ENCODE measurements at regions not wholly inside any gene's neighbourhood (a gene's known extent, or its start where the extent isn't known, plus 50 kb on each side); places are given as distances from the start of the nearest gene placed in this dataset.
A peak's percentile ranks its signal among the peaks of the same experiment; 100 is the strongest.

GRCh38 chr11:109968781-109969180 is 124.4 kb upstream of the ZC3H12C start:
- DNase-seq (ENCODE audit: low spot score): no peak

DNA sequence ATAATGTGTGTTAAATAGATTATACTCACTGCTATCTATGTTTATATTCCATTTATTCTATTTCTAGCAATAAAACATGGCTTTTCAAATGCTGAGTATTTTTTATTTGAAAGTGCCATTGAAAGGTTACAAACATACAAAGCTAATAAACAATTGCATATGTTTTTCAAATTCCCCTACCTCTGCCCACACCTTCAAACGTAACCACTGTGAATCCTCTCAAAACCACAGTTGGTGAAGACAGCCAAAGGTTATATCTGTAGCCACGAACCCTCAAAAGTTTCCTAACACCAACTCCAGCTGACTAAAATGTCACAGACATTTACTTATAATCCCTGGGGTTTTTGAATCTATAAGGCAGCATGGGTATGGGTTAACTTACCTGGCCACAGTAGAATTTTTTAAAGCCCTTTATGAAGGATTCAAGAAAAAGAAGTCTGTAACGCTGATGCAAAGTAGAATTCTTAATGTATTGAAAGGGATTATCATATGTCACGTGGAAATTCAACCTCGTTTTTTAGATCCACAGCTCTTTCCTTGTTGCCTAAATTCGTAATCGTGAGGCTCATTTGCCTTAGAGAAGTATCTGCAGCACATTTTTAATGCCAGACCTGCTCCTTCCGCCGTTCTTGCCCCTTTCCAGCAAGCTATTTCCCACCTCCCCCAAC is 122.5 kb upstream of the ZC3H12C start:
- no peak for DNase-seq (ENCODE audit: low spot score)

GRCh38 chr11:109971184-109971523 is 122.0 kb upstream of the ZC3H12C start:
- DNase-seq (ENCODE audit: low spot score): peak; percentile 14

DNA sequence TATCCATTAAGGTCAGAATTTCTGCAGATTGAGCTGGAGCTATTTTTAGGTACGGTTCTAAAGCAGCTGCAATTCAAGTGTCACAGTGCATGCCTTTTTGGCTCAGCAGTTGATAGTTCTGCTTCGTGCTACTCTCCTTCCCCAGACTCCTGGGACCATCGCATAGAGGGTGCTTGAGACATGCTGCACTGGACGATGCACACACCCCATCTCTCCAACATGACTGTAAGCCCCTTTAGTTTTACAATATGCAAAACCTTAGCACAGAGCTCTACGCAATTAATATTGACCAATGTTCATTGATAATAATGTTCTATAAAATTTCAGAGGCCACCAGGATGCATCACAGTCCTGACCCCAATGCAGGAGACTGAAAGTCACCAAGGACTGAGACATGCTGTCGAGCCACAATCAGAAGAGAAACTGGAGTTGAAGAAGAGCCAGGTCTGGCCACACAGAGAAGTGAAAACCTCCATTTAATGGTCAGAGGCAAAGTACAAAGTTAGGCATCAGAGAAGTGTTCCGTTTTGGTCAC is 120.9 kb upstream of the ZC3H12C start:
- DNase-seq (ENCODE audit: low spot score): no peak

- DNase-seq (ENCODE audit: low spot score): no peak
Measured at GRCh38 chr11:109972939-109973338, 120.3 kb upstream of the ZC3H12C start.

DNA sequence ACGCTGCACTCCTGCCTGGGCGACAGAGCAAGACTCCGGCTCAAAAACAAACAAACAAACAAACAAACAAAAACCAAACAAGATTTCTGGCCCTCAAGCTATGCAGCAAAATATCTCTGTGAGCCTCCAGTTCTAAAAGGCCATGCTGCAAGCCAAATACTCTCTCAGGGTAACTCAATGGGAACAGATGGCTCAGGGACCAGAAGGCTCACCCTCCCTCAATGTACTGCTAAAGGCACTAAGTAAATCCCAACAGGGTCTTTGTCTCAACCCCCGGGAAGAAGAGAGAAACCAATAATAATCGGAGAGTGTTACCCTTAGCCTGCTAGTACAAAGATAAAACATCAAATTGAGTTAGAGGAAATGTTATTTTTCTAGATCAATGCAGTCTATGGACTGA is 119.7 kb upstream of the ZC3H12C start:
- no peak for DNase-seq (ENCODE audit: low spot score)

GRCh38 chr11:109974523-109974922 is 118.7 kb upstream of the ZC3H12C start:
- DNase-seq (ENCODE audit: low spot score): no peak

- DNase-seq (ENCODE audit: low spot score): no peak
Measured at GRCh38 chr11:109978895-109979294, 114.3 kb upstream of the ZC3H12C start.

- no peak for DNase-seq (ENCODE audit: low spot score)
Measured at GRCh38 chr11:109981031-109981636, 112.1 kb upstream of the ZC3H12C start.

DNA sequence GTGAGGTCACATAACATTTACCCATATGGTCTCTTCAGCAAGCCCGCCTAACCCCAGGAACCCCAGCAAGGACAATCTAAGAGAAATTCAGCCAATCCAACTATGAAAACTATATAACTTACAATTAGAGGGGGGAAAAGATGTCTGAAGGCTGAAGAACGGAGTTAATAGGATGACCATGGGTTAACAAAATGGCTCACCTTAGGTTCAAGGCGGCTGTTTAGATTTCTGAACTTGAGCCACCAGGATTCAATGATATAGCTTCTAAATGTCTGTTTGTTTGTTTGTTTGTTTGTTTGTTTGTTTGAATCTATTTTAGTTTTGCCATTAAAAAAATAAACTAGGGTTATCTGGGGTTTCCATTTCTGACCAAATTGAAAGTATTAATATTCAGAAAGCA is 109.8 kb upstream of the ZC3H12C start:
- no peak for DNase-seq (ENCODE audit: low spot score)

DNA sequence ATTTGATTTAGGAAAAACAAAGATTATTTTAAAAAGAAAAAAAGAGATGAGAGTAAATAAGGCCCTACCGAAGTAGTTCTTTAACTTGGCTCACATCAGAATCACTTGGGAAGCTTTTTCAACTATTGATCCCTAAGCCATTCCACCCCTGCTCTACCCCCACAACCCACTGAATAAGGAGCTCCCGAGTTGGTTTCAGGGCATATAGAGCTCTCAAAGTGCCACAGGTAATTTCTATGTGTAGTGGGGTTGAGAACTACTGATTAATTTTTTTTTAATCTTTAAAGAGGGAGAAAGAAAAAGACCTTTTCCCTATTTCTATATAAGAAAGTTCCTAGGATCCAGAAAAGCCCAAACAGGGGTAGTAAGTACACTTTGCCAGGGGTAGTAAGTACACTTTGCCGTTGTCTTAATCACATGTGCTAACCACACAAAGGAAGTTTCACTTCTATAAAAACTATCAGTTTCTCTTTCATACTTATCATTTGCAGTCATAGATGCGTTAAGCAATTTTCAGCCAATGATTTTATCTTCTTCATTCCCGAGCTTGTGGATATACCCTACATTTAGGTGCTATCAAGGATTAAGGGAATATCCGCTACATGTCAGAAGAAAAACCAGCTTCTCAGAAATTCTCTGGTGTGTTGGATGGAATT is 108.4 kb upstream of the ZC3H12C start:
- no peak for DNase-seq (ENCODE audit: low spot score)

DNA sequence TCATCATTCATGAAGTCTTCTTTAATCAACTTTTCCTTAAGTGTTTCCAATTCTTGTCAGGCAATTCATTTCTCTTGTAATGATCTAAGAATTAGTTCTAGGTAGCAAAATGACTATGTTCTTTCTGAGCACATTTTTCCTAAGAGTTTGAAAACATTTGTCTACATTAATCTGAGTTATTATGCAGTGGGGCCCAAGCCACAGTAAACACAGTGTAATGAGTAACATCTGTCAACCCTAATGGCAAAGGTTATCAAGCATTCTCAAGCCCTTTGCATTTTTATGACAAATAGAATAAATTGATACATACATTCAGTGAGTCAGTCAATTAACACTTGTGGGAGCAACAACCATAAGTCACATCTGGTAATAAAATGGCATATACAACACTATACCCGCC is 106.7 kb upstream of the ZC3H12C start:
- no peak for DNase-seq (ENCODE audit: low spot score)

DNA sequence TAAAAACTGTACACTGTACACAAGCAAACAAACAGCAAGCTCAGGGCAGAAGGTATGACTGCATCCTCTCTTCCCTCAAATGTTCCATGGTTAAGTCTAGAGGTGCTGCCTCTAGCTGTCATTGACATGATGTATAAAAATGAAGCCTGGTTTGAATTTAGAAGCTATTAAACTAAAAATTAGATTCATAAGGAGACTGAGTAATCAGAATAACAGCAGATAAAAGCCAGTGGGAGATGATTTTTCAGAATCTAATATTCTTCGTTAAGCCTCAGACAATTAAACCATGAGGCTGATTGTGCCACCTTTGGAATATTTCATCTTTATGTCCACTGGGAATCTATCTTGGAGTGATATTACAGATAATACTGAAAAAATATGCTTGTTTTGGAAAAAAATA is 101.4 kb upstream of the ZC3H12C start:
- DNase-seq (ENCODE audit: low spot score): no peak

DNA sequence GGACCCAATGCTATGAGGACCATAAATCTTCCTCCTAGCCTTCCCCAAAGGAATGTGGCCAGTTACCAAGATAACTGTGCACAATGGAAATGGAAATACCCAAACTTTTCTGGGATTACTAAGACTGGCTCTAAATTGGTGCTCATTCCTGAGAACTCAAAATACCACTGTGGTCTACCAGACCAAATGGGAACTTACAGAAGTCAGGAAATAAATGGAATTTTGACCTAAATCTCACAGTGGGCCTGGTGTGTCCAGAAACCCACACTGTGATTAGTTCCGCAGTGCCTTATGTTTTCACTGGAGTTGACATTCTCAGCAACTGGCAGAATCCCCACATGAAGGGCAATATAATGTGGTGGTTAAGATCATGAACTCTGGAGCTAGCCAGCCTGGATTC is 99.4 kb upstream of the ZC3H12C start:
- peak; percentile 78 for DNase-seq (ENCODE audit: low spot score)

- DNase-seq (ENCODE audit: low spot score): no peak
Measured at GRCh38 chr11:109994907-109995306, 98.3 kb upstream of the ZC3H12C start.

GRCh38 chr11:109996060-109996459 is 97.1 kb upstream of the ZC3H12C start:
- no peak for DNase-seq (ENCODE audit: low spot score)

GRCh38 chr11:109998921-109999320 is 94.3 kb upstream of the ZC3H12C start:
- no peak for DNase-seq (ENCODE audit: low spot score)

DNA sequence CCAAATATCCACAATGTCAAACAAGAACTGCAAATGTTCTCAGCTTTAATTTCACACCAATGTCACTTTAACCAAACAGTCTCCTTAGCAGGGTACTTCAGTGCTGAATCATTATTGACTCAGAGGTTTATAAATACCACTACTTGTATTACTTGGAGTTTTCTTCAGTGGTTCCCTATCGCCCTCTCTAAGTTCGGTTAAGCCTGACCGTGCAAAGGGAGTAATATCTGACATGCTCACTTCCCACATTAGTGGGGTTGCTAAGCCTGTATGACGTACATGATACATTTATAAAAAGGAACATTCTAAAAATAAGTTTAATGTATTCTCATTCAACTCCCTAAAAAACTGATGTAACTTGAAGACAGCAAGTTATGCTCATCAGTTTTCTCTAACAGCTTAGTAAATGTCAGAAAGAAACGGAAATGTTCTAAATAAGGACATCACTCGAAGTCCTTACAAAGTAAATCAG is 93.1 kb upstream of the ZC3H12C start:
- DNase-seq (ENCODE audit: low spot score): peak; percentile 60

- DNase-seq (ENCODE audit: low spot score): no peak
Measured at GRCh38 chr11:110000850-110001249, 92.3 kb upstream of the ZC3H12C start.

- DNase-seq (ENCODE audit: low spot score): no peak
Measured at GRCh38 chr11:110003426-110003825, 89.8 kb upstream of the ZC3H12C start.

DNA sequence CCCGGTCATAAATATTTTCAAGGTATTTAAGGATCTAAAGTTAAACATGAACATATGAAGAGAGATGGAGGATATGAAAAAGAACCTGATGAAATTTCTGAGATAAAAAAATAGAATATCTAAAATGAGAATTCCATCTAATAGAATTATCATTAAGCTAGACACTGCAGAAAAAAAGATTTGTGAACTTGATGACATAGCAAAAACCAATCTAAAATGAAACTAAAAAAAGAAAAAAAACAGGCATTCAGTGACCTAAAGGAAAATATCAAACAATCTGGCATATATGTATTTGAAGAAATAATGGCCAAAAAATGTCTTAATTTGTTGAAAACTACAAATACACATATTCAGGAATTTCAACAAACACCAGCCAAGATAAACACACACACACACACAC is 81.6 kb upstream of the ZC3H12C start:
- no peak for DNase-seq (ENCODE audit: low spot score)

DNA sequence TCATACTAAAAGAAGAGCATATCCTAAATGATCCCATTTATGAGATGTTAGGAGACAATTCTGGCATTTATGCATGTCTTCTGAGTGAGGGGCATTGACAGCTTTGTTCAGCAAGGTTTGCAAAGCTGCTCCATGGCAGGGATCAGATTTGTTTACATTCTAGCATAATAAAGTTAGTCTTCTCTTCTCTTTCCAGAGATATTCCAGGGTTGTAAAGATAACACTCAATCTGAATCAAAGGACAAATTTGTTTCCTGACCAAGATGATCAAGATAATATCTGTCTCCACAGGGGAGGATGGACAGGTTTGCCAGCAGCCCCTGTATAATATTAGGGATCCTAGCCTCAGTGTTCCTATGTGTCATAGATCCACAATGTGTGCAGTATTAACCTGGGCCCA is 77.5 kb upstream of the ZC3H12C start:
- DNase-seq (ENCODE audit: low spot score): no peak

DNA sequence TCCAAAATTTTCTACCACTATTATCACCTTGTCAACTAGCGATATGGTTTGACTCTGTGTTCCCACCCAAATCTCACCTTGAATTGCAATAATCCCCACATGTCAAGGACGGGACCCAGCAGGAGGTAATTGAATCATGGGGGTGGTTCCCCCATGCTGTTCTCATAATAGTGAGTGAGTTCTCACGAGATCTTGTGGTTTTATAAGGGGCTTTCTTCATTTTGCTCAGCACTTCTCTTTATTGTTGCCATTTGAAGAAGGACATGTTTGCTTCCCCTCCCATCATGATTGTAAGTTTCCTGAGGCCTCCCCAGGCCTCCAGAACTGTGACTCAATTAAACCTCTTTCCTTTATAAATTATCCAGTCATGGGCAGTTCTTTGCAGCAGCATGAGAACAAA is 73.5 kb upstream of the ZC3H12C start:
- DNase-seq (ENCODE audit: low spot score): no peak
